ENCODE measurements at regions not wholly inside any gene's neighbourhood (a gene's known extent, or its start where the extent isn't known, plus 50 kb on each side); places are given as distances from the start of the nearest gene placed in this dataset.

DNA sequence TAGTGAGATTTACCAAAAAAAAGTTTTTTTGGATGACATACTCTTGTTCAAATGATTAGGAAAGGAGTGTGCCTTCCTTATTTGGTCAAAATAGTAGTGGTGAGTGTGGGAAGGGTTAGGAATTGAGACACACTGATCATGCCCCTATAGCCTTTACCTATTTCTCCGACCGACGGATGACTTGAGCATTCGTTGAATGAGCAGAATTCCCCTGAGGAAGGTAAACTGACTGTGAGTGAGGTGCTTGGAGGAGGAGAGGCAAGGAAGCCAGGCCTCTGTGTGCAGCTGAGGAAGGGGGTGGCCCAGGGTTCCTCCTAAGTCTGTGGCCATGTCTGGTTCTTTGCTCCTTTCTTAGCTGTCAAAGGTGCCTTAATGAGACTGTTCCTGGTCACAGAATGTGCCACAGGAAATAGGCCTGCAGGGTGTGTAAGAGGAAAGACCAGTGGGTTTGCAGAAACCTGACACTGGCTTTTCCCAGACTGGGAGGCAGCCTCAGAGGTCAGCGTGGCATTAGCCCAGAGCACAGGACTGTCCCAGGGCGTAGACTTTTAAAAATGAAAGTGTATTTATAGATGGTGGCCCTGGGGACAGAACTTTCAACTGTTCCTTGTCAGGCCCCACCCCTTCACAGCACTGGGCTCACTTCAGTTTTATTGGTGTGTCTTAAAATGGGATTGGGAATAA is 307.7 kb upstream of the C2CD4B start:
- peak; percentile 35 for DNase-seq (ENCODE audit: low spot score)

- no peak for DNase-seq (ENCODE audit: low spot score)
Measured at GRCh38 chr15:62474021-62474770, 309.1 kb upstream of the C2CD4B start.

DNA sequence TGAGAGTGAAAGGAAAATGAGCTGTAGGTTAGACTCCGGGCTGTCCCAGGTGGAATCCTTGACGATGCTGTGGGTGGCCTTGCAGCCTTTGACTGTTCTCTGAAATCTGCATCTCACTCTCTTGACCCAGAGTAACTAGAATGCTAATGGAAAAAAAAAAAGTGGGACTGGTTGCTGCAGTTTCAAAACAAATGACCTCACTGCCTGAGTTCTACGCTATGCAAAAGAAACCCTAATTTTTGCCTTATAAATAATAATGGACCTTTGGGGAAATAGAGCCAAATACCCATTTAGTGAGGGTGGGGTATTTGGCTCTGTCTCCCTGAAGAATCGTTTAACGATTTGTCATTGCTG is 309.7 kb upstream of the C2CD4B start:
- DNase-seq (ENCODE audit: low spot score): no peak

- no peak for DNase-seq (ENCODE audit: low spot score)
Measured at GRCh38 chr15:62475591-62475990, 310.5 kb upstream of the C2CD4B start.

- no peak for DNase-seq (ENCODE audit: low spot score)
Measured at GRCh38 chr15:62476163-62476562, 311.1 kb upstream of the C2CD4B start.

GRCh38 chr15:62477929-62478328 is 312.8 kb upstream of the C2CD4B start:
- DNase-seq (ENCODE audit: low spot score): no peak

GRCh38 chr15:62482785-62483429 is 317.8 kb upstream of the C2CD4B start:
- DNase-seq (ENCODE audit: low spot score): no peak

- no peak for DNase-seq (ENCODE audit: low spot score)
Measured at GRCh38 chr15:62483814-62484213, 318.7 kb upstream of the C2CD4B start.

GRCh38 chr15:62485170-62485720 is 320.2 kb upstream of the C2CD4B start:
- DNase-seq (ENCODE audit: low spot score): no peak

DNA sequence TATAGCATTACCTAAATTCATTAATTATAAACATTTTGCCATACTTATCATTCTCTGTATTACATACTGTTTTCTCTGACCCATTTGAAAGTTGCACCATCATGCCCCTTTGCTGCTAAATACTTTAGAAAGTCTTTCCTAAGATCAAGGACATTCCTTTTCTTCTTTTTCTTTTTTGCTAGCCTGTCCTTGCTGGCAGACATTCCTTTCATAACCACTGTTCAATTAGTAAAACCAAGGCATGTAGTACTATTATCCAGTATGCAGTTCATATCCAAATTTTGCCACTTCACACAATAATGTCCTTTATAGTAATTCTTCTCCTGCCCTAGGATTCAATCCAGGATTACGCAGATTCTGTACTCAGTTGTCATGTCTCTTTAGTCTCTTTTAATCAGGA is 321.0 kb upstream of the C2CD4B start:
- no peak for DNase-seq (ENCODE audit: low spot score)

GRCh38 chr15:62488387-62488786 is 323.3 kb upstream of the C2CD4B start:
- no peak for DNase-seq (ENCODE audit: low spot score)

GRCh38 chr15:62491642-62492041 is 326.6 kb upstream of the C2CD4B start:
- DNase-seq (ENCODE audit: low spot score): no peak

DNA sequence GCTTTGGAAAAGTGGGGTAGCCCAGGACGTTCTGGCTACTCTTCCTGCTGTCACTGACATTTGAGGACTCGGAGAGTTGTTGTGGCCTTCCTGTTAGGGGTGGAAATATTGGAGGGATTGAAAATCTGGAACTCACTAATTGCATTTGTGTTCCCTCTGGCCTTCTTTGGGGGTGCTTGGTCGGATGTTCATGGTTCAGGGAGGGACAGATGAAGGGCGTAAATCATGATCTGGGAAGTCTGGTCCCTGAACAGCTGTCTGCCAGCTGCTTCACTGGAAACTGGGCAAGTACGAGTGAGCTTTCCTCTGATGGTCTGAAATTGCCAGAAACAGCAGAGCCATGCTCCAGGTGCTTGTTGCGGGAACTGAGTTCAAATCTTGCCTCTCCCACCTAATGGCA is 327.8 kb upstream of the C2CD4B start:
- DNase-seq (ENCODE audit: low spot score): no peak

DNA sequence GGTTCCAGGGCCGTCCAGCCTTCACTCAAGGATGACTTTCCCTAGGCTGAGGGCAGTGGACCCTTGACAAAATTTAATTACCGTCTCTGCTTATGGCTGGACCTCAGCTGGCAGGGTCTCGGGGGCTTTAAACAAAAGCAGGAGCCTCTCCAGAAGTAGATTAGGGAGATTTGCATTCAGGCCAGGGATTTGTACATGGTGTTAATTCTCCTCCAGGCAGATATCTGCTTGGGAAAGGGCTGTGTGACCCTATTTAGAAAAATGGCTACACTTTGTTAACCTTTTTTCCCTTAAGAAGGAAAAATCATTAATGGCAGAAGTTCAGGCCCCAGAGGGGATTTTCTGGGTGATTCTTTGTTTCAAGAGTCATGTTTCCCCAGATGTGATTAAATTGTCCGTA is 329.1 kb upstream of the C2CD4B start:
- no peak for DNase-seq (ENCODE audit: low spot score)

GRCh38 chr15:62495670-62496614 is 330.9 kb upstream of the C2CD4B start:
- no peak for DNase-seq (ENCODE audit: low spot score)

GRCh38 chr15:62497356-62497755 is 332.3 kb upstream of the C2CD4B start:
- DNase-seq (ENCODE audit: low spot score): no peak

- no peak for DNase-seq (ENCODE audit: low spot score)
Measured at GRCh38 chr15:62498278-62498677, 333.2 kb upstream of the C2CD4B start.

DNA sequence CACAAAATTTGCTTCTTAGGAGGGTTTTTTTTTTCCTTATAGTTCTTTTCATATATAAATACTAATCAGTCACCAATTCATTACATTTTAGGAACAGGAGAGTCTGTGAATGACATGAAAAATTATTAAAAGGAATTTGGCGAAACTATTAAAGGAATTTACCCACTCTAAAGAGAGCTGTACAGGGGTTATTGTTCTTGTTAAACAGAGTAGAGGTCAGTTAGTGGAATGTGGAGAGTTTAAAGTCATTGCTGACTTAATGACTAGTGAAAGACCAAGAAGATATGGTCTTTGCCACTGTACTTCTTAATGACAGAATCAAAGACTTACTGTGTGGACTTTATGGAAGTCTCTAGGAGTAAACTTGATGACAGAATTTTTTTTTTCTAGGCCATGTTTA is 333.6 kb upstream of the C2CD4B start:
- DNase-seq (ENCODE audit: low spot score): no peak

DNA sequence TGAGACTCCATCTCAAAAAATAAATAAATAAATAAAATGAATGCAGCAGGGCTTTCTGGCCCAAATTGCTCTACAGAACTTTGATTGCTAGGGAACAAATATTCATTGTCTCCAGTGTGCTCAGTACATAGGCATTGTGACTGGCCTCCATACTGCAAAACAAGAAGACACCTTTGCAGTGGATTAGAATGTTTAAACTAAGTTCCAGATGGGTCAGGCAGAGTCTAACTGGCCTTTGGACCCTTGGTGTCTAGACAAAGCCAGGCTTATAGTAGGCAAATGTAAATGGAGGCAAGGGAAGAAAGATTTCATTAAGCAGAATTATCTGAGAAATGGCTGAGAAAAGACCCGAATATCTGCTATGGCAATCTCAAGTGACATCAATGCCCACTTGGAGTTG is 335.2 kb upstream of the C2CD4B start:
- no peak for DNase-seq (ENCODE audit: low spot score)

DNA sequence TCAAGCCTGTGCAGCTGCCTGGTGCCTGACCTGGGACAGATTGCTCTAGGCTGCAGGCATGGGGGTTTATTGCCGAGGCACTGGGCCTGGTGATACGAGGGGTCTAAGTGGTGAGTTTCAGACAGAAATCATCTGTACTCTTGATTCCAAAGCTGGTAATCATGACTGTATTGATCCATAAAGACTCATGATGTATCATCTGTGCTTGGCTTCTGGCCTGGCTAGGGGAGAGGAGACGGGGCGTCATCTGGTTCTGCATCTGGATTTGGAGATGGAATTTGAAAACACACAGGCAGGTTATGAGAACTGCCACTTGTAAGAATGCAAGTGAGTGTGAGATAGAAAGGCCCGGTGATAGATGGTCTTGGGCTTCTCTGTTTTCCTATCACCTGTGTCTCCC is 337.4 kb upstream of the C2CD4B start:
- DNase-seq (ENCODE audit: low spot score): no peak

- no peak for DNase-seq (ENCODE audit: low spot score)
Measured at GRCh38 chr15:62503451-62503850, 338.4 kb upstream of the C2CD4B start.

GRCh38 chr15:62505762-62506161 is 340.7 kb upstream of the C2CD4B start:
- DNase-seq (ENCODE audit: low spot score): no peak

Measured in HuH-7.5 (cell line).